ENCODE measurements at regions not wholly inside any gene's neighbourhood (a gene's known extent, or its start where the extent isn't known, plus 50 kb on each side); places are given as distances from the start of the nearest gene placed in this dataset.

- TF ChIP-seq PRDM10 (tag by site-specific recombination; IDR thresholded peaks at IDR 0.05) (no peak), PRDM4 (tag by site-specific recombination; IDR thresholded peaks at IDR 0.05) (no peak), ZNF701 (tag by site-specific recombination; IDR thresholded peaks at IDR 0.05) (no peak), ZNF311 (tag by site-specific recombination; IDR thresholded peaks at IDR 0.05; ENCODE audit: borderline replicate concordance) (no peak), ZNF529 (tag by site-specific recombination; IDR thresholded peaks at IDR 0.05; ENCODE audit: insufficient replicate concordance) (no peak)
Measured at GRCh38 chr5:10130881-10131280, 118.8 kb downstream of the ATPSCKMT start (continued).

GRCh38 chr5:10126900-10127299, 122.8 kb downstream of the ATPSCKMT start:
- no peaks in the 10 kb centered on the region for H3K9me3 ChIP-seq (ENCODE audit: control insufficient read depth, insufficient read depth, low read depth, low read length)
- CTCF ChIA-PET = no interaction called here

GRCh38 chr5:10125116-10125515, 124.6 kb downstream of the ATPSCKMT start:
- Histone ChIP-seq H3K4me1 (ENCODE audit: control insufficient read depth, insufficient read depth, low read length) (no peaks in the 10 kb centered on the region), H3K27ac (ENCODE audit: extremely low read depth, low read depth, low read length) (no peak overlapping the region), H3K4me3 (ENCODE audit: low read depth, low read length) (no peak overlapping the region), H3K9me3 (ENCODE audit: control insufficient read depth, insufficient read depth, low read depth, low read length) (no peaks in the 10 kb centered on the region), H3K36me3 (ENCODE audit: control insufficient read depth in 2 of 2, insufficient read depth in 1 of 2, low read length in 2 of 2) (no peaks in the 10 kb centered on the region)
- CTCF ChIA-PET = no interaction called here
- POLR2A ChIA-PET = no interaction called here
- TF ChIP-seq ZSCAN5A (tag by site-specific recombination; IDR thresholded peaks at IDR 0.05) (no peak), MZF1 (tag by site-specific recombination; IDR thresholded peaks at IDR 0.05; ENCODE audit: borderline replicate concordance) (no peak)

More at GRCh38 chr5:10126900-10127299, 122.8 kb downstream of the ATPSCKMT start:
- Histone ChIP-seq H3K4me1 (ENCODE audit: control insufficient read depth, insufficient read depth, low read length) (no peaks in the 10 kb centered on the region), H3K27ac (ENCODE audit: extremely low read depth, low read depth, low read length) (no peak overlapping the region), H3K4me3 (ENCODE audit: low read depth, low read length) (no peak overlapping the region), H3K36me3 (ENCODE audit: control insufficient read depth in 2 of 2, insufficient read depth in 1 of 2, low read length in 2 of 2) (no peaks in the 10 kb centered on the region)
- TF ChIP-seq ZNF302 (tag by site-specific recombination; IDR thresholded peaks at IDR 0.05; ENCODE audit: low read depth) (no peak), ZNF214 (tag by site-specific recombination; IDR thresholded peaks at IDR 0.05; ENCODE audit: borderline replicate concordance) (no peak), ZEB2 (tag by site-specific recombination; IDR thresholded peaks at IDR 0.05) (no peak), ZFHX2 (tag by site-specific recombination; conservative IDR thresholded peaks at IDR 0.05) (no peak), ZNF777 (tag by site-specific recombination; IDR thresholded peaks at IDR 0.05; ENCODE audit: borderline replicate concordance) (no peak), ZFP3 (tag by site-specific recombination; IDR thresholded peaks at IDR 0.05; ENCODE audit: low read depth) (no peak), KLF1 (tag by site-specific recombination; IDR thresholded peaks at IDR 0.05) (no peak), ZNF629 (tag by site-specific recombination; IDR thresholded peaks at IDR 0.05) (no peak)
- POLR2A ChIA-PET = no interaction called here

All from HEK293 (cell line).